Endothelial cell of umbilical vein (primary cell): ENCODE measurements at regions not wholly inside any gene's neighbourhood (a gene's known extent, or its start where the extent isn't known, plus 50 kb on each side); places are given as distances from the start of the nearest gene placed in this dataset.

ENCODE experiments used
- CTCF ChIP-seq, 2 donors: IDR thresholded peaks; 1 replicate in 1 of 2; 2 replicates in 1 of 2; pipeline ENCODE4 v1.5.1; 2011; ENCODE audit warnings: low read length in 2 of 2, mild to moderate bottlenecking in 2 of 2, moderate library complexity in 2 of 2, control low read depth in 1 of 2, inconsistent platforms in 1 of 2, low read depth in 1 of 2; ENCODE audit not compliant: insufficient read depth in 1 of 2; ENCODE audit errors: extremely low read depth in 1 of 2
- EZH2 ChIP-seq: IDR thresholded peaks from 2 replicates; pipeline ENCODE4 v1.6.1; 2012; ENCODE audit warnings: borderline replicate concordance, low read depth, mild to moderate bottlenecking, moderate library complexity, low read length, inconsistent platforms; ENCODE audit not compliant: severe bottlenecking
- FOS ChIP-seq: IDR thresholded peaks from 2 replicates; pipeline ENCODE4 v1.6.1; 2011; ENCODE audit warnings: mild to moderate bottlenecking, low read length, moderate library complexity, borderline replicate concordance; ENCODE audit not compliant: insufficient read depth
- JUN ChIP-seq: IDR thresholded peaks from 2 replicates; pipeline ENCODE4 v1.6.1; 2011; ENCODE audit warnings: borderline replicate concordance, low read depth; ENCODE audit not compliant: insufficient read length, insufficient read depth
- MAX ChIP-seq: IDR thresholded peaks from 2 replicates; pipeline ENCODE4 v1.6.1; 2011; ENCODE audit not compliant: insufficient read depth, insufficient read length
- MYC ChIP-seq: IDR thresholded peaks from one replicate; pipeline ENCODE4 v1.6.1; 2011; ENCODE audit warnings: mild to moderate bottlenecking, low read depth, low read length
- POLR2A ChIP-seq: IDR thresholded peaks from 2 replicates; pipeline ENCODE4 v1.6.1; 2012; ENCODE audit warnings: low read depth, mild to moderate bottlenecking, control low read depth, low read length
- POLR2AphosphoS5 ChIP-seq: IDR thresholded peaks from 2 replicates; pipeline ENCODE4 v1.6.1; 2012; ENCODE audit warnings: low read depth, mild to moderate bottlenecking, control low read depth, low read length, moderate library complexity; ENCODE audit not compliant: insufficient read depth

- TF ChIP-seq EZH2 (no peak), CTCF (IDR thresholded peaks at IDR 0.05; ENCODE audit: extremely low read depth in 1 of 2, insufficient read depth in 1 of 2, low read depth in 1 of 2, low read length in 2 of 2) (no peak), POLR2A (no peak), JUN (no peak), POLR2AphosphoS5 (no peak), FOS (no peak), MAX (no peak), MYC (no peak)
Observed at GRCh38 chr10:33483816-33484190, 149.3 kb upstream of the NRP1 start.
